OCI-LY1 (cell line): ENCODE measurements at regions not wholly inside any gene's neighbourhood (a gene's known extent, or its start where the extent isn't known, plus 50 kb on each side); places are given as distances from the start of the nearest gene placed in this dataset.
"Not testable (repeated sequence)": the region's sequence is repeated elsewhere in the genome, so short reads cannot be mapped to it uniquely, and the experiment has no call there.

Experiments
- H2AFZ ChIP-seq: fragments of 200-600 bp; sonication (generic), shearing (Covaris generic); 2 replicates; pipeline ENCODE4 v1.6.0; 2014; ENCODE audit warnings: antibody characterized with exemption, mild to moderate bottlenecking, low read length
- H3F3A ChIP-seq: fragments of 200-600 bp; sonication (generic), shearing (Covaris generic); 2 replicates; pipeline ENCODE4 v1.6.0; 2014; ENCODE audit warnings: mild to moderate bottlenecking, antibody characterized with exemption, low read length, moderate library complexity; ENCODE audit not compliant: insufficient read depth
- H3K27ac ChIP-seq: fragments of 200-600 bp; sonication (generic); 2 replicates; pipeline ENCODE4 v1.5.1; 2014; ENCODE audit warnings: low read length, mixed run types, mild to moderate bottlenecking, low read depth; ENCODE audit not compliant: poor library complexity, severe bottlenecking
- H3K27me3 ChIP-seq: fragments of 200-600 bp; sonication (generic); 2 replicates; pipeline ENCODE4 v1.6.0; 2014; ENCODE audit warnings: antibody characterized with exemption, mild to moderate bottlenecking, low read length, moderate library complexity; ENCODE audit not compliant: insufficient read depth
- H3K36me3 ChIP-seq: fragments of 200-600 bp; sonication (generic); 2 replicates; pipeline ENCODE4 v1.6.1; 2014; ENCODE audit warnings: mild to moderate bottlenecking, antibody characterized with exemption, low read length, moderate library complexity, mixed read lengths; ENCODE audit not compliant: insufficient read depth
- H3K4me1 ChIP-seq: fragments of 200-600 bp; sonication (generic); 2 replicates; pipeline ENCODE4 v1.5.1; 2014; ENCODE audit warnings: mild to moderate bottlenecking, low read length, moderate library complexity; ENCODE audit not compliant: insufficient read depth, severe bottlenecking
- H3K4me2 ChIP-seq: fragments of 200-600 bp; sonication (generic), shearing (Covaris generic); 2 replicates; pipeline ENCODE4 v1.6.1; 2014; ENCODE audit warnings: low read length
- H3K4me3 ChIP-seq: fragments of 200-600 bp; sonication (generic); 2 replicates; pipeline ENCODE4 v1.5.1; 2014; ENCODE audit warnings: low read length, low read depth, mild to moderate bottlenecking, mixed read lengths; ENCODE audit not compliant: poor library complexity, severe bottlenecking
- H3K79me2 ChIP-seq: fragments of 200-600 bp; shearing (Covaris generic); 2 replicates; pipeline ENCODE4 v1.6.1; 2016; ENCODE audit warnings: mixed run types, low read length, mixed read lengths; ENCODE audit not compliant: insufficient read depth
- H3K9ac ChIP-seq: fragments of 200-600 bp; sonication (generic), shearing (Covaris generic); 2 replicates; pipeline ENCODE4 v1.6.1; 2014; ENCODE audit warnings: mild to moderate bottlenecking, low read length, mixed read lengths
- H3K9me2 ChIP-seq: fragments of 200-600 bp; sonication (generic), shearing (Covaris generic); 2 replicates; pipeline ENCODE4 v1.6.1; 2014; ENCODE audit warnings: low read depth, mild to moderate bottlenecking, low read length, mixed read lengths
- H3K9me3 ChIP-seq: fragments of 200-600 bp; shearing (Covaris generic); 2 replicates; pipeline ENCODE4 v1.6.1; 2014; ENCODE audit warnings: low read length, mixed read lengths
- H4K20me1 ChIP-seq: fragments of 200-600 bp; sonication (generic), shearing (Covaris generic); 2 replicates; pipeline ENCODE4 v1.6.0; 2016; ENCODE audit warnings: mild to moderate bottlenecking, low read length; ENCODE audit not compliant: insufficient read depth
- CTCF ChIP-seq: fragments of 200-600 bp; sonication (generic), shearing (Covaris generic); IDR thresholded peaks from 2 replicates; pipeline ENCODE4 v1.5.1; 2017; ENCODE audit warnings: mild to moderate bottlenecking, antibody characterized with exemption, low read length, moderate library complexity, mixed read lengths
- EZH2 ChIP-seq: fragments of 200-600 bp; sonication (generic), shearing (Covaris generic); IDR thresholded peaks from 2 replicates; pipeline ENCODE4 v1.8.0; 2017; ENCODE audit warnings: borderline replicate concordance, mixed run types, mild to moderate bottlenecking, antibody characterized with exemption, low read length, moderate library complexity, mixed read lengths

- no peak overlapping the region for H2AFZ ChIP-seq
- no peaks in the 10 kb centered on the region for H3K9me3 ChIP-seq
- H3K4me2 ChIP-seq, result no peak overlapping the region
- H3K27me3 ChIP-seq, result no peaks in the 10 kb centered on the region
- no peaks in the 10 kb centered on the region for H3K36me3 ChIP-seq
- H3F3A ChIP-seq, result no peaks in the 10 kb centered on the region
- H3K27ac ChIP-seq, result no peak overlapping the region
- no peaks in the 10 kb centered on the region for H3K79me2 ChIP-seq
- H3K9ac ChIP-seq, result no peak overlapping the region
- H4K20me1 ChIP-seq, result no peaks in the 10 kb centered on the region
- no peaks in the 10 kb centered on the region for H3K9me2 ChIP-seq
- H3K4me3 ChIP-seq, result no peak overlapping the region
- H3K4me1 ChIP-seq, result no peaks in the 10 kb centered on the region
- no peak for TF ChIP-seq EZH2
- no peak for TF ChIP-seq CTCF
Measured at GRCh38 chr2:211014376-211014775, 458.0 kb downstream of the CPS1 start.

- H3K4me3 ChIP-seq, result no peak overlapping the region
- H3K9me3 ChIP-seq, result no peaks in the 10 kb centered on the region
- H2AFZ ChIP-seq, result no peak overlapping the region
- no peak overlapping the region for H3K9ac ChIP-seq
- TF ChIP-seq EZH2 (no peak), CTCF (no peak)
- H3K36me3 ChIP-seq, result no peaks in the 10 kb centered on the region
- no peaks in the 10 kb centered on the region for H3K4me1 ChIP-seq
- no peaks in the 10 kb centered on the region for H3K27me3 ChIP-seq
- H3K9me2 ChIP-seq, result no peaks in the 10 kb centered on the region
- no peak overlapping the region for H3K4me2 ChIP-seq
- no peak overlapping the region for H3K27ac ChIP-seq
- H4K20me1 ChIP-seq, result no peaks in the 10 kb centered on the region
- H3F3A ChIP-seq, result no peaks in the 10 kb centered on the region
- H3K79me2 ChIP-seq, result no peaks in the 10 kb centered on the region
Measured at GRCh38 chr2:211014906-211015305, 458.5 kb downstream of the CPS1 start.

GRCh38 chr2:211025089-211025488, 468.7 kb downstream of the CPS1 start:
- not testable (repeated sequence) for H3K9ac ChIP-seq, H3K4me1 ChIP-seq, H3K9me2 ChIP-seq, H3K9me3 ChIP-seq, H2AFZ ChIP-seq, H3F3A ChIP-seq, H3K4me3 ChIP-seq, H3K36me3 ChIP-seq, H4K20me1 ChIP-seq, H3K79me2 ChIP-seq, H3K27ac ChIP-seq, H3K27me3 ChIP-seq, H3K4me2 ChIP-seq

- H4K20me1 ChIP-seq, result no peaks in the 10 kb centered on the region
- H3K27ac ChIP-seq, result no peak overlapping the region
- H3K9ac ChIP-seq, result no peak overlapping the region
- TF ChIP-seq EZH2 (no peak), CTCF (no peak)
- no peaks in the 10 kb centered on the region for H3K27me3 ChIP-seq
- no peak overlapping the region for H3K4me3 ChIP-seq
- H3K36me3 ChIP-seq, result no peaks in the 10 kb centered on the region
- no peaks in the 10 kb centered on the region for H3K4me1 ChIP-seq
- H3K79me2 ChIP-seq, result no peaks in the 10 kb centered on the region
- H3K9me2 ChIP-seq, result no peaks in the 10 kb centered on the region
- H3F3A ChIP-seq, result no peaks in the 10 kb centered on the region; the same call in 1 of the 2 replicates
- H3K4me2 ChIP-seq, result no peak overlapping the region
- H3K9me3 ChIP-seq, result no peaks in the 10 kb centered on the region
- no peak overlapping the region for H2AFZ ChIP-seq
Measured at GRCh38 chr2:211026109-211026508, 469.7 kb downstream of the CPS1 start.
